22Rv1 (cell line): ENCODE measurements at regions not wholly inside any gene's neighbourhood (a gene's known extent, or its start where the extent isn't known, plus 50 kb on each side); places are given as distances from the start of the nearest gene placed in this dataset.

Experiments used
- CTCF ChIP-seq: fragments of 450-650 bp; IDR thresholded peaks from 2 replicates; pipeline ENCODE4 v1.5.1; 2017; ENCODE audit warnings: mild to moderate bottlenecking
- ZFX ChIP-seq: fragments of 450-650 bp; IDR thresholded peaks from 2 replicates; pipeline ENCODE4 v1.6.1; 2017; ENCODE audit warnings: antibody characterized with exemption, borderline replicate concordance

- no peak for TF ChIP-seq CTCF
- no peak for TF ChIP-seq ZFX
Measured at GRCh38 chr3:124447845-124448244, 282.4 kb upstream of the UMPS start.
